GM18505 (cell line): ENCODE measurements at regions not wholly inside any gene's neighbourhood (a gene's known extent, or its start where the extent isn't known, plus 50 kb on each side); places are given as distances from the start of the nearest gene placed in this dataset.

Experiments used
- ATAC-seq: cut with Tn5 transposase; IDR thresholded peaks from one replicate; pipeline ENCODE4 v1.9.1; 2021; ENCODE audit not compliant: unreplicated experiment
- POLR2A ChIP-seq: IDR thresholded peaks from 4 replicates; pipeline ENCODE4 v1.6.1; 2011; ENCODE audit warnings: borderline replicate concordance; ENCODE audit not compliant: insufficient read depth, insufficient read length; ENCODE audit errors: extremely low read depth

- no peak for ATAC-seq
- no peak for TF ChIP-seq POLR2A
Observed at GRCh38 chr10:52472406-52473146, 158.5 kb downstream of the DKK1 start.

- TF ChIP-seq POLR2A, result no peak
- no peak for ATAC-seq
Observed at GRCh38 chr10:52474265-52474664, 160.2 kb downstream of the DKK1 start.

- no peak for TF ChIP-seq POLR2A
- no peak for ATAC-seq
Observed at GRCh38 chr10:52477305-52477704, 163.2 kb downstream of the DKK1 start.

- no peak for TF ChIP-seq POLR2A
- ATAC-seq, result no peak
Observed at GRCh38 chr10:52479567-52479966, 165.5 kb downstream of the DKK1 start.

GRCh38 chr10:52481986-52482555, 168.0 kb downstream of the DKK1 start:
- no peak for TF ChIP-seq POLR2A

GRCh38 chr10:52483587-52483986, 169.5 kb downstream of the DKK1 start:
- peak; percentile 84 for ATAC-seq
- no peak for TF ChIP-seq POLR2A

More at GRCh38 chr10:52481986-52482555, 168.0 kb downstream of the DKK1 start:
- ATAC-seq, result no peak

GRCh38 chr10:52484206-52485065, 170.4 kb downstream of the DKK1 start:
- no peak for TF ChIP-seq POLR2A
- ATAC-seq, result no peak

- ATAC-seq, result no peak
- no peak for TF ChIP-seq POLR2A
Observed at GRCh38 chr10:52485462-52485861, 171.4 kb downstream of the DKK1 start.

DNA sequence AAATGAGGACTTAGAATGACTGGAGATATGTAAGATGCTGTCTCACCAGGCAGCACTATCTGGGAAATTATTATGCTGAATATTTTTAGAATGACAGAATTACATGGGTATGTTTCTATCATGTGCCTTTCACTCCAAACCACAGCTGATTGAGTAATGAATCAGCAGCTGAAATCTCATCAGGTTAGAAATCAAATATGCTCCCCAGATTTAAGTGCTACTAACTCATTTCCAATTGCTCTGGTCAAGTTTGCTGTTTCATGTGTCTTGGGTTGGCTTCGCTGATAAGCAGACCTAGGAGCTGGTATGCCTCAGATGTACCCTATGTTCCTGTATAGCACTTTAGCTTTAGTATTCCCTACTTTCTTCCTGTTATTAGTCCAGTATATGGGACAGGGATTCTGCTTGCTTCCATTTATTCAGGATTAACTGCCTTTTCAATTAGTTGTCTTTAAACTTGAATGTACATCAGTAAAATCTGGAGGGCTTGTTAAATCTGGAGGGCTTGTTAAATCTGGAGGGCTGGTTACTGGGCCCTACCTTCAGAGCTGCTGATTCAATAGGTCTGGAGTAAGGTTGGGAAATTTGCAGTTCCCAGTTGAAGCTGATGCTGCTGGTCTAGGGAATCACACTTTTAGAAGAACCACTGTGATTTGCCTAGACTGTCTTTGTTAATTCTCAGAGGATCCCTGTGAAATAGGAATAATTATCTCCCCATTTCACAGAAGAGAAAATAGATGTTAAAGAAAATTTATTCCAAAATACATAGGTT, 172.9 kb downstream of the DKK1 start:
- TF ChIP-seq POLR2A, result no peak
- no peak for ATAC-seq

DNA sequence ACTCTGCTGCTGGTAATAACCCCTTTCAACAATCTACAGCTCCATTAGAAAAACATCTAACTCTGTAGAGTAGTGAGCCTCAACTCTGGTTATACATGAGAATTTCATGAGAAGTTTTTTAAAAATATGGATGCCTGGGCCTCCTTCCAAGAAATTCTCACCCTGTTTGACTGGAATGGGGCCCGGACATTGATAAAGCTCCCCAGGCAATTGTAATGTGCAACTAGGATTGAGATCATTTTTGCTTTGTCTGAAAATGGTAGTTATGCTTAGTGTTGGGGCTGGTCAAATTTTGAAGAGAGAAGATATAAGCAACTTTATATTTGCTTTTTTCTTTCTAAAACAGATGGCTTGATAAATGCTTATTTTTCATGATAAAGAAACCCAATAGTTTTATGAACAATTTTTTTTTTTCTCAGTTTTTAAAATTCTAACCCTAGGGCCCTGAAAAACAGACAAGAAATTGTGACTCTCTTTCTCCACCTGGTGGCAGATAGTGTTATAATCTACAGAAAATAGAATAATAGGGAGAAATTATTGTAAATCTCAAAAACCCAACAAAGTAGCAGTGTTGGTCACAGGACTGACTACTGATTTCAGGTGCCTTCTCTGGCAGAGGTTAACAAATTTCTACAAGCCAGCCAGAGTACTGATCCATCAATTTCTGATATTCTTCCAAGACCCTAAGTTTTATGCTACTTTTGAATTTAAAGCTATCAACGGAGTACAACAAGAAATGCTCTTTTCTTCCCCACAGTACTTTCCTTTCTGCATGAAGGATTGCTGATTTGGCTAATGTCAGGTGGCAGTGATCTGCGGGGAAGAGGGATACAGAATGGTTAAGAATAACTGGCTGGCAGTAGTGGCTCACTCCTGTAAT, 174.8 kb downstream of the DKK1 start:
- ATAC-seq, result no peak
- TF ChIP-seq POLR2A, result no peak

DNA sequence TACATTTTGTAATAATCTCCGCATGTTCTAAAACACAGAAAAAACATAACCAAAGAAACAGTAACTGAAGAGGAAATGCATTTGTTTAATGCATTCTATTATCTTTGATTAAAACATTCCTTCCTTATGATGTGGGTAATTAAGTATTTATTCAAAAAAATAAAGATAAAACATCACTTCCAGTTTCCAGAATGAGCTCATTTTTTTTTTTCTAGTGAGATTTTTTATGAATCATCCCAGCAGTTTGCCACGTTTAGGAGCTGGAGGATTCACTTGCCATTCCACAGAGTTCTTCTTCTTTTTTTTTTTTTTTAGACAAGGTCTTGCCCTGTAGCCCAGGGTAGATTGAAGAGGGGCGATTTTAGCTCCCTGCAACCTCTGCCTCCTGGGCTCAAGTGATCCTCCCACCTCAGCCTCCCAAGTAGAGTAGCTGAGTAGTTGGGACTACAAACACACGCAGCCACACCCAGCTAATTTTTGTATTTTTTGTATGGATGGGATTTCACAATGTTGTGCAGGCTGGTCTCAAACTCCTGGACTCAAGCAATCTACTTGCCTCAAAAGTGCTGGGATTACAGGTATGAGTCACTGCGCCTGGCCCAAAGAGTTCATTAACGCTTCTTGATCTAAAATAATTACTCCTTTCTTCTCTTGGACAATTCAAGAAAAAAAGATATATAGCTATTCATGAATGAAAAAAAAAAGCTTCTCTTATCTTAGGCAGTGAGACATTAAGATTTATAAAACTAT, 177.3 kb downstream of the DKK1 start:
- ATAC-seq, result no peak
- TF ChIP-seq POLR2A, result no peak
